Liver (tissue), 8 donors: ENCODE measurements at regions not wholly inside any gene's neighbourhood (a gene's known extent, or its start where the extent isn't known, plus 50 kb on each side); places are given as distances from the start of the nearest gene placed in this dataset.

Source experiments
- DNase-seq: peaks from one replicate; pipeline ENCODE4 v3.0.0-alpha.2; 2017; ENCODE audit warnings: low spot score
- H3K27ac ChIP-seq, 2 donors: one replicate each; pipeline ENCODE4 v1.7.0; 2013; ENCODE audit warnings: inconsistent platforms in 2 of 2, low read length in 2 of 2, control low read depth in 1 of 2, low read depth in 1 of 2, mild to moderate bottlenecking in 1 of 2
- H3K27me3 ChIP-seq, 4 donors: one replicate each; pipeline versions ENCODE4 v1.6.1 to v1.7.0; 2013; ENCODE audit warnings: low read length in 3 of 4, inconsistent platforms in 1 of 4, mild to moderate bottlenecking in 1 of 4, moderate library complexity in 1 of 4; ENCODE audit not compliant: control insufficient read depth in 4 of 4, insufficient read depth in 4 of 4
- H3K36me3 ChIP-seq, 4 donors: one replicate each; pipeline versions ENCODE4 v1.6.1 to v1.7.0; 2013; ENCODE audit warnings: low read length in 3 of 4, mild to moderate bottlenecking in 3 of 4, low read depth in 1 of 4, moderate library complexity in 1 of 4; ENCODE audit not compliant: control insufficient read depth in 4 of 4, insufficient read depth in 3 of 4
- H3K4me1 ChIP-seq, 4 donors: one replicate each; pipeline versions ENCODE4 v1.6.1 to v1.7.0; 2013; ENCODE audit warnings: low read length in 3 of 4, mild to moderate bottlenecking in 3 of 4, moderate library complexity in 1 of 4; ENCODE audit not compliant: control insufficient read depth in 4 of 4, insufficient read depth in 4 of 4
- H3K4me3 ChIP-seq, 3 donors: one replicate each; pipeline versions ENCODE4 v1.6.1 to v1.7.0; 2013; ENCODE audit warnings: low read length in 3 of 3, control low read depth in 1 of 3, low read depth in 1 of 3, mild to moderate bottlenecking in 1 of 3
- H3K9ac ChIP-seq, 2 donors: one replicate each; pipeline ENCODE4 v1.7.0; 2013; ENCODE audit warnings: low read length in 2 of 2, mild to moderate bottlenecking in 2 of 2, moderate library complexity in 2 of 2, control low read depth in 1 of 2, low read depth in 1 of 2
- H3K9me3 ChIP-seq, 4 donors: one replicate each; pipeline versions ENCODE4 v1.6.1 to v1.7.0; 2013; ENCODE audit warnings: low read length in 3 of 4; ENCODE audit not compliant: control insufficient read depth in 4 of 4
- ATF3 ChIP-seq: IDR thresholded peaks from 2 replicates; pipeline ENCODE4 v1.6.1; 2016; ENCODE audit warnings: antibody characterized with exemption
- CTCF ChIP-seq: fragments of 150-350 bp; IDR thresholded peaks from 2 replicates; pipeline ENCODE4 v1.5.1; 2017; ENCODE audit warnings: improper control_type of control experiment, low read depth, low read length; ENCODE audit not compliant: missing input control
- EGR1 ChIP-seq, 2 donors: IDR thresholded peaks; 2 replicates each; pipeline ENCODE4 v1.6.1; 2016 to 2018; ENCODE audit warnings: antibody characterized with exemption in 2 of 2, low read depth in 2 of 2
- FOXA1 ChIP-seq: IDR thresholded peaks from 2 replicates; pipeline ENCODE4 v1.6.1; 2016; ENCODE audit warnings: antibody characterized with exemption
- FOXA2 ChIP-seq: IDR thresholded peaks from 2 replicates; pipeline ENCODE4 v1.6.1; 2016; ENCODE audit warnings: antibody characterized with exemption
- GABPA ChIP-seq, 2 donors: IDR thresholded peaks in 1 of 2; conservative IDR thresholded peaks in 1 of 2; 2 replicates each; pipeline ENCODE4 v1.6.1; 2016; ENCODE audit warnings: antibody characterized with exemption in 2 of 2, mild to moderate bottlenecking in 1 of 2, moderate library complexity in 1 of 2
- HNF4A ChIP-seq, 2 donors: conservative IDR thresholded peaks; 2 replicates each; pipeline ENCODE4 v1.6.1; 2016; ENCODE audit warnings: antibody characterized with exemption in 2 of 2, mild to moderate bottlenecking in 2 of 2
- HNF4G ChIP-seq: IDR thresholded peaks from 2 replicates; pipeline ENCODE4 v1.6.1; 2016; ENCODE audit warnings: antibody characterized with exemption
- JUND ChIP-seq, 2 donors: IDR thresholded peaks; 2 replicates each; pipeline ENCODE4 v1.6.1; 2016; ENCODE audit warnings: antibody characterized with exemption in 2 of 2
- MAX ChIP-seq: IDR thresholded peaks from 2 replicates; pipeline ENCODE4 v1.6.1; 2016; ENCODE audit warnings: antibody characterized with exemption
- NR2F2 ChIP-seq: IDR thresholded peaks from 2 replicates; pipeline ENCODE4 v1.6.1; 2016; ENCODE audit warnings: antibody characterized with exemption
- RAD21 ChIP-seq, 2 donors: IDR thresholded peaks; 2 replicates each; pipeline ENCODE4 v1.6.1; 2016; ENCODE audit warnings: antibody characterized with exemption in 2 of 2, mild to moderate bottlenecking in 2 of 2
- REST ChIP-seq: IDR thresholded peaks from 2 replicates; pipeline ENCODE4 v1.6.1; 2016; ENCODE audit warnings: antibody characterized with exemption, mild to moderate bottlenecking
- RXRA ChIP-seq, 2 donors: IDR thresholded peaks; 2 replicates each; pipeline ENCODE4 v1.6.1; 2017 to 2018; ENCODE audit warnings: antibody characterized with exemption in 2 of 2, mild to moderate bottlenecking in 1 of 2
- SP1 ChIP-seq: IDR thresholded peaks from 2 replicates; pipeline ENCODE4 v1.6.1; 2018; ENCODE audit warnings: antibody characterized with exemption, mild to moderate bottlenecking
- TAF1 ChIP-seq: conservative IDR thresholded peaks from 2 replicates; pipeline ENCODE4 v1.6.1; 2016; ENCODE audit warnings: antibody characterized with exemption, mild to moderate bottlenecking
- YY1 ChIP-seq: IDR thresholded peaks from 2 replicates; pipeline ENCODE4 v1.6.1; 2016; ENCODE audit warnings: antibody characterized with exemption, mild to moderate bottlenecking
- ZBTB33 ChIP-seq: IDR thresholded peaks from 2 replicates; pipeline ENCODE4 v1.6.1; 2016; ENCODE audit warnings: antibody characterized with exemption
- WGBS: extraction: QIAGEN DNeasy Blood & Tissue Kit; methylation state at CpG from one replicate; pipeline ENCODE4 v1.1.7; 2013; 5-methylcytosine and 5-hydroxymethylcytosine counted together
- donor health status: healthy.
- donor health status: healthy.
- donor health status: healthy.
- donor health status: healthy.
- donor health status: healthy.

GRCh38 chr10:131792809-131793208 is 108.0 kb upstream of the PPP2R2D start:
- Histone ChIP-seq H3K4me1 (peaks cover 3 to 13% (median 9%) of the 10 kb centered on the region in 4 donors), H3K4me3 (no peak overlapping the region), H3K27me3 (no peaks in the 10 kb centered on the region), H3K9ac (no peak overlapping the region), H3K27ac (no peak overlapping the region), H3K9me3 (peaks cover 0 to 12% (median 0%) of the 10 kb centered on the region in 4 donors), H3K36me3 (no peaks in the 10 kb centered on the region)
- DNase-seq, result no peak
- WGBS, result 92% methylated on average over 7 of the region's 7 CpGs
- no peak for TF ChIP-seq MAX
- TF ChIP-seq CTCF, result no peak
- TF ChIP-seq TAF1, result no peak
- TF ChIP-seq HNF4A (conservative IDR thresholded peaks at IDR 0.05), result no peak
- no peak for TF ChIP-seq FOXA1
- TF ChIP-seq SP1, result no peak
- no peak for TF ChIP-seq ATF3
- TF ChIP-seq HNF4G, result no peak
- no peak for TF ChIP-seq ZBTB33
- TF ChIP-seq NR2F2, result no peak

- 45% methylated on average over 2 of the region's 2 CpGs for WGBS
- Histone ChIP-seq H3K9ac (no peak overlapping the region), H3K27ac (no peak overlapping the region), H3K4me3 (no peak overlapping the region), H3K27me3 (no peaks in the 10 kb centered on the region), H3K36me3 (no peaks in the 10 kb centered on the region), H3K4me1 (peaks cover 0 to 5% (median 1%) of the 10 kb centered on the region in 4 donors), H3K9me3 (peaks cover 0 to 18% (median 0%) of the 10 kb centered on the region in 4 donors)
- TF ChIP-seq GABPA (IDR thresholded peaks at IDR 0.05 in 1 of 2, conservative IDR thresholded peaks at IDR 0.05 in 1 of 2) (no peak), JUND (IDR thresholded peaks at IDR 0.05) (peak in 1 of 2 donors; percentile 87), ATF3 (peak; percentile 77), RXRA (IDR thresholded peaks at IDR 0.05) (peak; percentile 32 to 98), CTCF (no peak), FOXA1 (peak; percentile 71), REST (peak; percentile 44), TAF1 (no peak), HNF4A (conservative IDR thresholded peaks at IDR 0.05) (peak; percentile 91 to 99), NR2F2 (no peak), RAD21 (IDR thresholded peaks at IDR 0.05) (peak; percentile 27 to 57), MAX (peak; percentile 94), FOXA2 (peak; percentile 72), YY1 (peak; percentile 82), ZBTB33 (peak; percentile 79), SP1 (peak; percentile 80), HNF4G (peak; percentile 71), EGR1 (IDR thresholded peaks at IDR 0.05; ENCODE audit: low read depth in 2 of 2) (peak in 1 of 2 donors; percentile 93)
- DNase-seq, result no peak
Measured at GRCh38 chr10:131795761-131796160, 105.0 kb upstream of the PPP2R2D start.
